ENCODE measurements at regions not wholly inside any gene's neighbourhood (a gene's known extent, or its start where the extent isn't known, plus 50 kb on each side); places are given as distances from the start of the nearest gene placed in this dataset.
"Not testable (repeated sequence)": the region's sequence is repeated elsewhere in the genome, so short reads cannot be mapped to it uniquely, and the experiment has no call there.

DNA sequence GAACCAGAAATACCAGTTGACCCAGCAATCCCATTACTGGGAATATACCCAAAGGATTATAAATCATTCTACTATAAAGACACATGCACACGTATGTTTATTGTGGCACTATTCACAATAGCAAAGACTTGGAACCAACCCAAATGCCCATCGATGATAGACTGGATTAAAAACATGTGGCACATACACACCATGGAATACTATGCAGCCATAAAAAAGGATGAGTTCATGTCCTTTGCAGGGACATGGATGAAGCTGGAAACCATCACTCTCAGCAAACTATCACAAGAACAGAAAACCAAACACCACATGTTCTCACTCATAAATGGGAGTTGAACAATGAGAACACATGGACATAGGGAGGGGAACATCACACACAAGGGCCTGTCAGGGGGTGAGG lies 86.2 kb upstream of the SETMAR start:
- not testable (repeated sequence) for TF ChIP-seq POLR2A (IDR thresholded peaks at IDR 0.05; ENCODE audit: low read length); ESRRA (IDR thresholded peaks at IDR 0.05; ENCODE audit: borderline replicate concordance, low read length)

Measured in A549 (cell line).